SK-N-SH (cell line): ENCODE measurements at regions not wholly inside any gene's neighbourhood (a gene's known extent, or its start where the extent isn't known, plus 50 kb on each side); places are given as distances from the start of the nearest gene placed in this dataset.

Experiments
- CTCF ChIA-PET: fragments of 300-600, 350-600 bp; formaldehyde crosslinking; extraction: SDS; loops from one replicate; lab custom pipeline; 2021; lab: Yijun Ruan, JAX
- POLR2A ChIA-PET: fragments of 350-600 bp; sonication (Branson Sonifier 250); formaldehyde crosslinking; extraction: SDS; loops from one replicate; lab custom pipeline; 2020; ENCODE audit warnings: antibody characterized with exemption, inconsistent platforms; lab: Yijun Ruan, JAX
- DNase-seq: peaks from one replicate; pipeline ENCODE4 v3.0.0; 2012
- H2AFZ ChIP-seq: fragments of 200-600 bp; sonication (generic); 2 replicates; pipeline ENCODE4 v1.8.1; 2016; ENCODE audit warnings: antibody characterized with exemption, mild to moderate bottlenecking, low read depth
- H3F3A ChIP-seq: fragments of 200-600 bp; sonication (generic); replicated peaks from 2 replicates; pipeline ENCODE3; 2016; ENCODE audit warnings: antibody characterized with exemption, mild to moderate bottlenecking; ENCODE audit not compliant: insufficient read depth
- H3K27ac ChIP-seq, 2 experiments: fragments of 200-500 bp in 1 of 2; fragments of 200-600 bp in 1 of 2; sonication (Bioruptor generic) in 1 of 2; sonication (generic), shearing (Covaris generic) in 1 of 2; 2 replicates each; pipeline versions ENCODE4 v1.5.1 to v1.6.1; 2014 to 2016; ENCODE audit warnings: low read depth in 2 of 2, inconsistent platforms in 1 of 2, low read length in 1 of 2, mild to moderate bottlenecking in 1 of 2, mixed read lengths in 1 of 2
- H3K27me3 ChIP-seq: fragments of 200-600 bp; sonication (generic), shearing (Covaris generic); 2 replicates; pipeline ENCODE4 v1.6.1; 2016; ENCODE audit warnings: mixed run types; ENCODE audit not compliant: insufficient read depth
- H3K36me3 ChIP-seq, 2 experiments: fragments of 200-500 bp in 1 of 2; fragments of 200-600 bp in 1 of 2; sonication (Bioruptor generic) in 1 of 2; sonication (generic) in 1 of 2; replicated peaks in 1 of 2; 2 replicates each; pipeline versions ENCODE3 to v1.5.1; 2014 to 2016; ENCODE audit warnings: low read length in 1 of 2, mild to moderate bottlenecking in 1 of 2; ENCODE audit not compliant: insufficient read depth in 2 of 2, control insufficient read depth in 1 of 2
- H3K4me1 ChIP-seq, 2 experiments: fragments of 200-500 bp in 1 of 2; fragments of 200-600 bp in 1 of 2; sonication (Bioruptor generic) in 1 of 2; sonication (generic), shearing (Covaris generic) in 1 of 2; 2 replicates each; pipeline versions ENCODE4 v1.5.1 to v1.6.1; 2014 to 2016; ENCODE audit warnings: low read depth in 1 of 2, low read length in 1 of 2, mixed run types in 1 of 2; ENCODE audit not compliant: insufficient read depth in 2 of 2, control insufficient read depth in 1 of 2
- H3K4me2 ChIP-seq: fragments of 200-600 bp; sonication (generic), shearing (Covaris generic); 2 replicates; pipeline ENCODE4 v1.6.1; 2017; ENCODE audit warnings: mixed run types
- H3K4me3 ChIP-seq, 2 experiments: fragments of 200-500 bp in 1 of 2; fragments of 200-600 bp in 1 of 2; sonication (Bioruptor generic) in 1 of 2; sonication (generic), shearing (Covaris generic) in 1 of 2; 2 replicates each; pipeline versions ENCODE4 v1.5.1 to v1.8.1; 2014 to 2016; ENCODE audit warnings: low read depth in 2 of 2, inconsistent platforms in 1 of 2, low read length in 1 of 2, mild to moderate bottlenecking in 1 of 2, mixed read lengths in 1 of 2, moderate library complexity in 1 of 2
- H3K79me2 ChIP-seq: fragments of 200-600 bp; sonication (generic); 2 replicates; pipeline ENCODE4 v1.8.1; 2017; ENCODE audit warnings: mild to moderate bottlenecking; ENCODE audit not compliant: insufficient read depth
- H3K9ac ChIP-seq: fragments of 200-600 bp; sonication (generic); 2 replicates; pipeline ENCODE4 v1.6.1; 2017; ENCODE audit warnings: mixed run types
- H3K9me2 ChIP-seq: fragments of 200-600 bp; sonication (generic); 2 replicates; pipeline ENCODE4 v1.6.1; 2017; ENCODE audit warnings: mixed run types
- H3K9me3 ChIP-seq: fragments of 200-600 bp; sonication (generic); 2 replicates; pipeline ENCODE4 v1.6.1; 2017; ENCODE audit warnings: mixed run types, mild to moderate bottlenecking, moderate library complexity
- H4K20me1 ChIP-seq: fragments of 200-600 bp; sonication (generic); 2 replicates; pipeline ENCODE4 v1.6.1; 2017; ENCODE audit warnings: mild to moderate bottlenecking, mixed run types; ENCODE audit not compliant: insufficient read depth
- EP300 ChIP-seq, 2 experiments: IDR thresholded peaks; 2 replicates each; pipeline versions ENCODE4 v1.4.0 to v1.6.1; 2012; ENCODE audit warnings: borderline replicate concordance in 1 of 2, low read depth in 1 of 2, low read length in 1 of 2
- EZH2phosphoT487 ChIP-seq: fragments of 200-600 bp; sonication (generic); IDR thresholded peaks from 2 replicates; pipeline ENCODE4 v1.6.1; 2017; ENCODE audit warnings: low read depth, mixed run types, mild to moderate bottlenecking, antibody characterized with exemption, moderate library complexity, borderline replicate concordance
- FOSL2 ChIP-seq: IDR thresholded peaks from 2 replicates; pipeline ENCODE4 v1.4.0; 2012; ENCODE audit warnings: low read depth, mild to moderate bottlenecking, moderate library complexity, borderline replicate concordance
- FOXJ3 ChIP-seq: sonication (generic); formaldehyde crosslinking; IDR thresholded peaks from 2 replicates; pipeline ENCODE4 v1.5.1; 2020; ENCODE audit warnings: mild to moderate bottlenecking, missing genetic modification reagents
- GABPA ChIP-seq: IDR thresholded peaks from 2 replicates; pipeline ENCODE4 v1.4.0; 2012; ENCODE audit warnings: low read depth, mild to moderate bottlenecking
- MXI1 ChIP-seq: IDR thresholded peaks from 2 replicates; pipeline ENCODE4 v1.6.1; 2012; ENCODE audit warnings: mild to moderate bottlenecking, low read depth, low read length, improper control_type of control experiment
- NFIC ChIP-seq: IDR thresholded peaks from 2 replicates; pipeline ENCODE4 v1.4.0; 2012; ENCODE audit warnings: borderline replicate concordance
- POLR2AphosphoS5 ChIP-seq: IDR thresholded peaks from 2 replicates; pipeline ENCODE4 v1.6.1; 2012; ENCODE audit warnings: low read depth, low read length
- RCOR1 ChIP-seq: fragments of 150-350 bp; IDR thresholded peaks from 2 replicates; pipeline ENCODE4 v1.6.1; 2017; ENCODE audit warnings: antibody characterized with exemption, low read length
- RFX5 ChIP-seq: IDR thresholded peaks from 2 replicates; pipeline ENCODE4 v1.6.1; 2012; ENCODE audit warnings: mild to moderate bottlenecking, improper control_type of control experiment, low read length
- RXRA ChIP-seq: IDR thresholded peaks from 2 replicates; pipeline ENCODE4 v1.4.0; 2012; ENCODE audit warnings: low read depth, mild to moderate bottlenecking, borderline replicate concordance
- SIN3A ChIP-seq: IDR thresholded peaks from 2 replicates; pipeline ENCODE4 v1.6.1; 2012; ENCODE audit warnings: low read depth, mild to moderate bottlenecking, low read length, moderate library complexity, borderline replicate concordance
- SMC3 ChIP-seq: IDR thresholded peaks from 2 replicates; pipeline ENCODE4 v1.6.1; 2012; ENCODE audit warnings: low read depth, low read length, improper control_type of control experiment
- TCF12 ChIP-seq: IDR thresholded peaks from 2 replicates; pipeline ENCODE4 v1.4.0; 2012
- TEAD4 ChIP-seq: IDR thresholded peaks from 2 replicates; pipeline ENCODE4 v1.4.0; 2012; ENCODE audit warnings: mild to moderate bottlenecking, borderline replicate concordance; ENCODE audit not compliant: insufficient read depth
- YY1 ChIP-seq: IDR thresholded peaks from 2 replicates; pipeline ENCODE4 v1.4.0; 2012; ENCODE audit warnings: low read depth, mild to moderate bottlenecking
- WGBS: methylation state at CpG from one replicate; pipeline ENCODE4 v1.1.6; 2017; ENCODE audit warnings: low lambda C conversion rate; 5-methylcytosine and 5-hydroxymethylcytosine counted together
- TF ChIP-seq, protein P1 (sequence below): IDR thresholded peaks from 2 replicates; pipeline ENCODE4; 2012
- TF ChIP-seq, protein P2 (sequence below): IDR thresholded peaks from 2 replicates; pipeline ENCODE4 v1.4.0; 2012; ENCODE audit warnings: low read depth
- TF ChIP-seq, protein P3 (sequence below): fragments of 150-350 bp; IDR thresholded peaks from 2 replicates; pipeline ENCODE4 v1.6.1; 2017; ENCODE audit warnings: antibody characterized with exemption, low read length, low read depth, borderline replicate concordance
- TF ChIP-seq, protein P4 (sequence below): fragments of 200-600 bp; sonication (generic); IDR thresholded peaks from 2 replicates; pipeline ENCODE4 v1.6.1; 2017; ENCODE audit warnings: antibody characterized with exemption, mild to moderate bottlenecking, moderate library complexity

DNA sequence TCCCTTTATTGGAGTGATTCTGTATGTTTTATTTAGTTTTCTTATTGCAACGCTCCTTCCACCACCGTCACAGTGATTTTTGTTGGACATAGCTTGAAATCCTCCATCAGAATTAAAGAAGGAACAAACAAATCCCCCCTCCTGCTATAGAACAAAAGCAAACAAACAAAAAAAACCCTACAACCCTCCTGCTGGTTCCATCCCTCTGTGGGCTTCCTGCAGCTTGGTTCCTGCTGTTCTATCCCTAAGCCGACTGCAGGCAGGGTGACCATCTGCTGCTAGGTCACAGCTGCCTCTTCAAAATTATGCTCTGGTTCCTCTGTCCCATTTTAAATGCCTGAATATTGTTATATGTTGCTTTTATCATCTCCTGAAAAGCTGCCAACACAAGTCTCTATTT is 116.8 kb upstream of the AGA start:
- Histone ChIP-seq H3K9ac (no peak overlapping the region), H3K27me3 (no peaks in the 10 kb centered on the region; the same call in 1 of the 2 replicates), H2AFZ (no peak overlapping the region), H4K20me1 (no peaks in the 10 kb centered on the region), H3K79me2 (no peaks in the 10 kb centered on the region), H3K9me2 (no peaks in the 10 kb centered on the region), H3F3A (peaks cover 3% of the 10 kb centered on the region), H3K4me2 (no peak overlapping the region), H3K9me3 (no peaks in the 10 kb centered on the region), H3K4me1 (no peaks in the 10 kb centered on the region), H3K27ac (no peak overlapping the region), H3K36me3 (no peaks in the 10 kb centered on the region), H3K4me3 (no peak overlapping the region)
- TF ChIP-seq RFX5 = no peak
- ChIA-PET CTCF (no interaction called here), POLR2A (no interaction called here)
- DNase-seq = no peak
- WGBS = 78% methylated on average over 3 of the region's 3 CpGs

DNA sequence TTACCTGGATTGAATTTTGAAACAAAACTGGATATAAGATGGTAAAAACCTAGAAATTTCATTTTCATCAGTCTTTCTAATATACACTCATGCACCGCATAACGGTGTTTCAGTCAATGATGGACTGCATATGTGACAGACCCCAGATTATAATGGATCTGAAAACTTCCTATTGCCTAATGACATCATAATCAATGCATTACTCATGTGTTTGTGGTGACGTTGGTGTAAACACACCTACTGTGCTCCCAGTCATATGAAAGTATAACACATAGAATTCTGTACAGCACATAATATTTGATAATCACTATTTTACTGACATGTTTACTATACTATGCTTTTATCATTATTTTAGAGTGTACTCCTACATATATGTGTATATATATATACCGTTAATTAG is 119.9 kb upstream of the AGA start:
- no peak overlapping the region for H3K9ac ChIP-seq
- H3K27me3 ChIP-seq = no peaks in the 10 kb centered on the region; the same call in 1 of the 2 replicates
- no peak overlapping the region for H3K27ac ChIP-seq
- TF ChIP-seq EZH2phosphoT487 (no peak), TCF12 (no peak), RXRA (no peak), POLR2AphosphoS5 (no peak), YY1 (no peak), EP300 (IDR thresholded peaks at IDR 0.05; ENCODE audit: borderline replicate concordance in 1 of 2, low read depth in 1 of 2, low read length in 1 of 2) (no peak), GABPA (no peak), SIN3A (no peak), FOXJ3 (CRISPR knock-in tag) (no peak), NFIC (no peak), MXI1 (no peak), FOSL2 (no peak), RCOR1 (no peak), SMC3 (no peak), TEAD4 (no peak)
- TF ChIP-seq, protein P1, sequence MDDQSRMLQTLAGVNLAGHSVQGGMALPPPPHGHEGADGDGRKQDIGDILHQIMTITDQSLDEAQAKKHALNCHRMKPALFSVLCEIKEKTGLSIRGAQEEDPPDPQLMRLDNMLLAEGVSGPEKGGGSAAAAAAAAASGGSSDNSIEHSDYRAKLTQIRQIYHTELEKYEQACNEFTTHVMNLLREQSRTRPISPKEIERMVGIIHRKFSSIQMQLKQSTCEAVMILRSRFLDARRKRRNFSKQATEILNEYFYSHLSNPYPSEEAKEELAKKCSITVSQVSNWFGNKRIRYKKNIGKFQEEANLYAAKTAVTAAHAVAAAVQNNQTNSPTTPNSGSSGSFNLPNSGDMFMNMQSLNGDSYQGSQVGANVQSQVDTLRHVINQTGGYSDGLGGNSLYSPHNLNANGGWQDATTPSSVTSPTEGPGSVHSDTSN = no peak
- TF ChIP-seq, protein P2, sequence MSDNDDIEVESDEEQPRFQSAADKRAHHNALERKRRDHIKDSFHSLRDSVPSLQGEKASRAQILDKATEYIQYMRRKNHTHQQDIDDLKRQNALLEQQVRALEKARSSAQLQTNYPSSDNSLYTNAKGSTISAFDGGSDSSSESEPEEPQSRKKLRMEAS = no peak
- TF ChIP-seq, protein P3, sequence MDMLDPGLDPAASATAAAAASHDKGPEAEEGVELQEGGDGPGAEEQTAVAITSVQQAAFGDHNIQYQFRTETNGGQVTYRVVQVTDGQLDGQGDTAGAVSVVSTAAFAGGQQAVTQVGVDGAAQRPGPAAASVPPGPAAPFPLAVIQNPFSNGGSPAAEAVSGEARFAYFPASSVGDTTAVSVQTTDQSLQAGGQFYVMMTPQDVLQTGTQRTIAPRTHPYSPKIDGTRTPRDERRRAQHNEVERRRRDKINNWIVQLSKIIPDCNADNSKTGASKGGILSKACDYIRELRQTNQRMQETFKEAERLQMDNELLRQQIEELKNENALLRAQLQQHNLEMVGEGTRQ = no peak
- TF ChIP-seq, protein P4, sequence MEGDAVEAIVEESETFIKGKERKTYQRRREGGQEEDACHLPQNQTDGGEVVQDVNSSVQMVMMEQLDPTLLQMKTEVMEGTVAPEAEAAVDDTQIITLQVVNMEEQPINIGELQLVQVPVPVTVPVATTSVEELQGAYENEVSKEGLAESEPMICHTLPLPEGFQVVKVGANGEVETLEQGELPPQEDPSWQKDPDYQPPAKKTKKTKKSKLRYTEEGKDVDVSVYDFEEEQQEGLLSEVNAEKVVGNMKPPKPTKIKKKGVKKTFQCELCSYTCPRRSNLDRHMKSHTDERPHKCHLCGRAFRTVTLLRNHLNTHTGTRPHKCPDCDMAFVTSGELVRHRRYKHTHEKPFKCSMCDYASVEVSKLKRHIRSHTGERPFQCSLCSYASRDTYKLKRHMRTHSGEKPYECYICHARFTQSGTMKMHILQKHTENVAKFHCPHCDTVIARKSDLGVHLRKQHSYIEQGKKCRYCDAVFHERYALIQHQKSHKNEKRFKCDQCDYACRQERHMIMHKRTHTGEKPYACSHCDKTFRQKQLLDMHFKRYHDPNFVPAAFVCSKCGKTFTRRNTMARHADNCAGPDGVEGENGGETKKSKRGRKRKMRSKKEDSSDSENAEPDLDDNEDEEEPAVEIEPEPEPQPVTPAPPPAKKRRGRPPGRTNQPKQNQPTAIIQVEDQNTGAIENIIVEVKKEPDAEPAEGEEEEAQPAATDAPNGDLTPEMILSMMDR = no peak
- no peak overlapping the region for H3K4me3 ChIP-seq
- H3K4me2 ChIP-seq = no peak overlapping the region
- no peaks in the 10 kb centered on the region for H3K4me1 ChIP-seq
- H3K36me3 ChIP-seq = no peaks in the 10 kb centered on the region
- H3F3A ChIP-seq = no peaks in the 10 kb centered on the region
- no peaks in the 10 kb centered on the region for H3K9me2 ChIP-seq
- no peak overlapping the region; the same call in 1 of the 2 replicates for H2AFZ ChIP-seq
- no peak for DNase-seq
- CTCF ChIA-PET = no interaction called here
- POLR2A ChIA-PET = no interaction called here
- H3K79me2 ChIP-seq = no peaks in the 10 kb centered on the region
- 47% methylated on average over 4 of the region's 4 CpGs for WGBS
- no peaks in the 10 kb centered on the region for H3K9me3 ChIP-seq
- no peaks in the 10 kb centered on the region for H4K20me1 ChIP-seq
